Upper lobe of left lung (tissue), 6 donors: ENCODE measurements at regions not wholly inside any gene's neighbourhood (a gene's known extent, or its start where the extent isn't known, plus 50 kb on each side); places are given as distances from the start of the nearest gene placed in this dataset.

Source experiments
- ATAC-seq, 2 donors: fragments of 200-7000 bp; cut with Tn5 transposase; one replicate each; pipeline ENCODE4 v1.9.1; 2022; ENCODE audit warnings: mild to moderate bottlenecking in 2 of 2, moderate library complexity in 2 of 2; ENCODE audit not compliant: low FRiP score in 2 of 2
- DNase-seq, 2 donors: peaks; one replicate each; pipeline ENCODE4 v3.0.0-alpha.2; 2019 to 2020
- H3K27ac ChIP-seq, 4 donors: fragments of 200-600 bp; sonication (generic); one replicate each; pipeline ENCODE4 v1.5.1; 2016 to 2019
- H3K27me3 ChIP-seq, 4 donors: fragments of 200-600 bp; sonication (generic); one replicate each; pipeline ENCODE4 v1.5.1; 2017 to 2019
- H3K36me3 ChIP-seq, 4 donors: fragments of 200-600 bp; sonication (generic); one replicate each; pipeline ENCODE4 v1.5.1; 2016 to 2019
- H3K4me1 ChIP-seq, 4 donors: fragments of 200-600 bp; sonication (generic); one replicate each; pipeline ENCODE4 v1.5.1; 2018 to 2019
- H3K4me3 ChIP-seq, 4 donors: fragments of 200-600 bp; sonication (generic); one replicate each; pipeline ENCODE4 v1.5.1; 2017 to 2019; ENCODE audit warnings: mild to moderate bottlenecking in 2 of 4, moderate library complexity in 1 of 4
- H3K9me3 ChIP-seq, 4 donors: fragments of 200-600 bp; sonication (generic); one replicate each; pipeline ENCODE4 v1.5.1; 2018 to 2019
- EP300 ChIP-seq, 4 donors: sonication (generic); formaldehyde crosslinking; IDR thresholded peaks; one replicate each; pipeline ENCODE4 v1.5.1; 2017; ENCODE audit warnings: antibody characterized with exemption in 4 of 4, control low read depth in 2 of 4
- POLR2A ChIP-seq, 4 donors: fragments of 450-650 bp; IDR thresholded peaks; one replicate each; pipeline ENCODE4 v1.5.1; 2016 to 2017; ENCODE audit warnings: antibody characterized with exemption in 4 of 4, mild to moderate bottlenecking in 2 of 4
- POLR2AphosphoS5 ChIP-seq, 2 donors: sonication (generic); formaldehyde crosslinking; IDR thresholded peaks; one replicate each; pipeline ENCODE4 v1.5.1; 2017; ENCODE audit warnings: antibody characterized with exemption in 2 of 2
- WGBS, 2 donors: methylation state at CpG; one replicate each; pipeline ENCODE4 v1.1.5; 2017 to 2018; 5-methylcytosine and 5-hydroxymethylcytosine counted together
- TF ChIP-seq, protein P1 (sequence below), 6 experiments: fragments of 450-650 bp in 4 of 6; fragments of 200-600 bp in 2 of 6; sonication (generic) in 2 of 6; IDR thresholded peaks; one replicate each; pipeline ENCODE4 v1.5.1; 2016 to 2019; ENCODE audit warnings: antibody characterized with exemption in 6 of 6
- donor health status: DM: no; HTN: no; CAD: no; lungs with moderate emphysema.
- donor health status: DM: no; HTN: yes; CAD: no; lungs with severe emphysema.

DNA sequence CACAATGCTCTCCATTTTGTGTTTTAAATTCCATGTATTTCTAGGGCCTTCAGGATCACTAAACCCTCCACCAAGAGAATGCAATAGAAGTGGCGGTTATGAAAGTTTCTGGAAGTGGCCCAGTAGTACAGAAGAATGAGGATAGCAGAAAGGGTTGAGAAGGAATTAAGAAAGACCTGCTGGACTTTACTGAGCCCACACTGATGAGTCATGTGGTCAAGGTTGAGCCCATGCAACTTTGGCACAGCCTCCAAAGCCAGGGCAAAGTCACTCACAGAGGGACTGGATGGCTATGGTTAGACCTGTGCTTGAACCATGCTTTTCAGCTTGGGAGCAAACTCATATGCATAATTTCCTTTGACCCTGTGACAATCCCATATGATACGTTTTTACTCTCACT is 102.9 kb upstream of the PLET1 start:
- Histone ChIP-seq H3K36me3 (no peaks in the 10 kb centered on the region), H3K27ac (no peak overlapping the region), H3K9me3 (no peaks in the 10 kb centered on the region), H3K4me1 (no peaks in the 10 kb centered on the region), H3K4me3 (no peak overlapping the region), H3K27me3 (no peaks in the 10 kb centered on the region)
- TF ChIP-seq, protein P1, sequence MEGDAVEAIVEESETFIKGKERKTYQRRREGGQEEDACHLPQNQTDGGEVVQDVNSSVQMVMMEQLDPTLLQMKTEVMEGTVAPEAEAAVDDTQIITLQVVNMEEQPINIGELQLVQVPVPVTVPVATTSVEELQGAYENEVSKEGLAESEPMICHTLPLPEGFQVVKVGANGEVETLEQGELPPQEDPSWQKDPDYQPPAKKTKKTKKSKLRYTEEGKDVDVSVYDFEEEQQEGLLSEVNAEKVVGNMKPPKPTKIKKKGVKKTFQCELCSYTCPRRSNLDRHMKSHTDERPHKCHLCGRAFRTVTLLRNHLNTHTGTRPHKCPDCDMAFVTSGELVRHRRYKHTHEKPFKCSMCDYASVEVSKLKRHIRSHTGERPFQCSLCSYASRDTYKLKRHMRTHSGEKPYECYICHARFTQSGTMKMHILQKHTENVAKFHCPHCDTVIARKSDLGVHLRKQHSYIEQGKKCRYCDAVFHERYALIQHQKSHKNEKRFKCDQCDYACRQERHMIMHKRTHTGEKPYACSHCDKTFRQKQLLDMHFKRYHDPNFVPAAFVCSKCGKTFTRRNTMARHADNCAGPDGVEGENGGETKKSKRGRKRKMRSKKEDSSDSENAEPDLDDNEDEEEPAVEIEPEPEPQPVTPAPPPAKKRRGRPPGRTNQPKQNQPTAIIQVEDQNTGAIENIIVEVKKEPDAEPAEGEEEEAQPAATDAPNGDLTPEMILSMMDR (IDR thresholded peaks at IDR 0.05) = no peak
- TF ChIP-seq EP300 (IDR thresholded peaks at IDR 0.05) (no peak), POLR2A (IDR thresholded peaks at IDR 0.05) (no peak), POLR2AphosphoS5 (IDR thresholded peaks at IDR 0.05) (no peak)
- ATAC-seq = no peak
- 79 to 95% methylated on average over 2 of the region's 2 CpGs for WGBS, 2 donors
- DNase-seq = no peak

DNA sequence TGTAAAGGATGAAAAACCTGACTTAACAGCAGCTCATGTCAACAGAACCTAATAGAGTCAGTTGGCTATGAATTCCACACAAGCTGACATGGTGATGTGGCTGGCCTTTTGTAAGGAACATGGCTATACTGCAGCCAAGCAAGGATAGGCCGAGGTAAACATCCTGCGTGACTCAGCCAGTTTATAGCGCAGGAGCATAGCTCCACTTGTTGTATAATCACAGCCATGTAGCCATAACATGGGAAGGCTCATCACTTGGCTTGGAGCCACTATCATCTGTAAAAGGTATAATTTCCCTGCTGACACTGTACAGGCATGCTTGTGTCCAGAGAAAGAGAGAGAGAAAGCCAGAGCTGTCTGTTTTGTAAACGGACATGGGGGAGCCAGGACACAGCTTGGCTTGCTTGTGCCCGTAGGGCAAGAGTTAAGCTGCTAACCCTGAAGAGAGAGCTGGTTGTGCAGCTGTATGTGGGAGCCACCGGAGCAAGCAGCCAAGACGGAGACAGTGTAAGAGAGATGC is 104.4 kb upstream of the PLET1 start:
- Histone ChIP-seq H3K4me3 (no peak overlapping the region), H3K36me3 (no peaks in the 10 kb centered on the region), H3K4me1 (no peaks in the 10 kb centered on the region), H3K27ac (no peak overlapping the region), H3K9me3 (no peaks in the 10 kb centered on the region), H3K27me3 (no peaks in the 10 kb centered on the region)
- ATAC-seq (no peak), DNase-seq (no peak)
- TF ChIP-seq POLR2AphosphoS5 (IDR thresholded peaks at IDR 0.05) = no peak
- TF ChIP-seq EP300 (IDR thresholded peaks at IDR 0.05) = no peak
- TF ChIP-seq, protein P1 (IDR thresholded peaks at IDR 0.05) = no peak
- no peak for TF ChIP-seq POLR2A (IDR thresholded peaks at IDR 0.05)
- 62 to 88% methylated on average over 7 of the region's 7 CpGs for WGBS, 2 donors

DNA sequence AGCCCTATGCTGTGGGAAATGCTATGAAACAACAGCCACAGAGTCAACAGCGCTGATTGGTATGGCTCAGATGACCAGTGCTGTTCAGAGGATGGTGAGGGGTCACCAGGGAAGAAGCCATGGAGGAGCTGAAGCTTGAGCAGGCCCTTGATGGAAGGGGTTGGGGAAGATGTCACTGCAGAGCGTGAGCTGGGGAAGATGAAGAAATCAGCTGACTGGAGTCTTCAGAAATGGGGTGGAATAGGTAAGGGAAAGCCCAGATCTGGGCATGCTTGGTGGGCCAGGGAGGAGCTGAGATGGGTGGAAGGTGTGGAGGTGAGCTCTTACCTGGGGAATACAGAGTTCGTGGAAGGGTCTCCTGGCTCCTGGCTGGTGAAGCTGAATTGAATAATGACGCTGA is 105.4 kb upstream of the PLET1 start:
- H3K27me3 ChIP-seq = no peaks in the 10 kb centered on the region
- H3K27ac ChIP-seq = no peak overlapping the region
- ATAC-seq (no peak), DNase-seq (no peak)
- H3K36me3 ChIP-seq = no peaks in the 10 kb centered on the region
- H3K4me3 ChIP-seq = no peak overlapping the region
- no peak for TF ChIP-seq EP300 (IDR thresholded peaks at IDR 0.05)
- TF ChIP-seq, protein P1 (IDR thresholded peaks at IDR 0.05) = no peak
- TF ChIP-seq POLR2A (IDR thresholded peaks at IDR 0.05) = no peak
- no peak for TF ChIP-seq POLR2AphosphoS5 (IDR thresholded peaks at IDR 0.05)
- H3K9me3 ChIP-seq = no peaks in the 10 kb centered on the region
- H3K4me1 ChIP-seq = no peaks in the 10 kb centered on the region
- WGBS, 2 donors = 90 to 99% methylated on average over 4 of the region's 4 CpGs

DNA sequence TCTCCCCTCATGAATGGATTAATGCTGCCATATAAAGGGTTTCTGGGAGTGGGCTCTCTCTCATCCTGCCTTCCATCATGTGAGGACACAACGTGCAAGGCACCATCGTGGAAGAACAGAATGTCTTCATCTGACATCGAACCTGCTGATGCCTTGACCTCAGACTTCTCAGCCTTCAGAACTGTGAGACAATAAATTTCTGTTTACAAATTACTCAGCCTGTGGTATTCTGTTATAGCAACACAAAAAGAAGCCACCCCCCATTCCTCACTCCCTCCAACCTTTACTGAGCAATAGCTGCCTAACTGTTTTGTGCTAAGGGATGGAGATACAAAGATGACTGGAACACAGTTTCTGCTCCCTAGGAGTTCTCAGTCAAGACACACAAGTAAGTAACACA is 106.1 kb upstream of the PLET1 start:
- no peaks in the 10 kb centered on the region for H3K36me3 ChIP-seq
- TF ChIP-seq POLR2A (IDR thresholded peaks at IDR 0.05) (no peak), EP300 (IDR thresholded peaks at IDR 0.05) (no peak), POLR2AphosphoS5 (IDR thresholded peaks at IDR 0.05) (no peak)
- TF ChIP-seq, protein P1 (IDR thresholded peaks at IDR 0.05) = no peak
- 93% methylated on average over 3 of the region's 3 CpGs for WGBS, 2 donors
- no peaks in the 10 kb centered on the region for H3K27me3 ChIP-seq
- no peak overlapping the region for H3K4me3 ChIP-seq
- no peak overlapping the region for H3K27ac ChIP-seq
- ATAC-seq (no peak), DNase-seq (no peak)
- no peaks in the 10 kb centered on the region for H3K9me3 ChIP-seq
- H3K4me1 ChIP-seq = no peaks in the 10 kb centered on the region

DNA sequence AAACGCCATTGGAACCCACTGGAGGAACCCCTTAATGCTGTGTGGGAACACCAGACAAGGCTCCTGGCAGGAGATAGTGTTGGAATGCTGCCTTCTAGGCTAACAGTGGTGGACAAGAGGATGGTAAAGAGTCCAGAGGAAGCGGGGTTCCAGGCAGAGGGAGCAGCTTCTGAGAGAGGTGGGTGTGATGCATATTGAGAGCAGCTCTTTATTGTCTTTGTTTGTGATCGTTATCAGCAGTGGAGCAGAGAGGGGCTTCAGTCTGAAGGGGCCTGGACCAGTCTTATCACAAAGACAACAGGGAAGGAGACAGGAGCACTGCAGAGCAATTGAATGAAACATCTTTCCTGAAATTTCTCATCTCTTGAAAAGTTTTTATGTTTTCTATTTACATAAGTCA is 106.8 kb upstream of the PLET1 start:
- Histone ChIP-seq H3K9me3 (no peaks in the 10 kb centered on the region), H3K4me3 (no peak overlapping the region), H3K27me3 (no peaks in the 10 kb centered on the region), H3K4me1 (no peaks in the 10 kb centered on the region), H3K27ac (no peak overlapping the region), H3K36me3 (no peaks in the 10 kb centered on the region)
- ATAC-seq (no peak), DNase-seq (no peak)
- 64 to 72% methylated on average over 3 of the region's 3 CpGs for WGBS, 2 donors
- TF ChIP-seq, protein P1 (IDR thresholded peaks at IDR 0.05) = no peak
- TF ChIP-seq POLR2A (IDR thresholded peaks at IDR 0.05) = no peak
- TF ChIP-seq EP300 (IDR thresholded peaks at IDR 0.05) = no peak
- no peak for TF ChIP-seq POLR2AphosphoS5 (IDR thresholded peaks at IDR 0.05)
